ENCODE measurements at regions not wholly inside any gene's neighbourhood (a gene's known extent, or its start where the extent isn't known, plus 50 kb on each side); places are given as distances from the start of the nearest gene placed in this dataset.

DNA sequence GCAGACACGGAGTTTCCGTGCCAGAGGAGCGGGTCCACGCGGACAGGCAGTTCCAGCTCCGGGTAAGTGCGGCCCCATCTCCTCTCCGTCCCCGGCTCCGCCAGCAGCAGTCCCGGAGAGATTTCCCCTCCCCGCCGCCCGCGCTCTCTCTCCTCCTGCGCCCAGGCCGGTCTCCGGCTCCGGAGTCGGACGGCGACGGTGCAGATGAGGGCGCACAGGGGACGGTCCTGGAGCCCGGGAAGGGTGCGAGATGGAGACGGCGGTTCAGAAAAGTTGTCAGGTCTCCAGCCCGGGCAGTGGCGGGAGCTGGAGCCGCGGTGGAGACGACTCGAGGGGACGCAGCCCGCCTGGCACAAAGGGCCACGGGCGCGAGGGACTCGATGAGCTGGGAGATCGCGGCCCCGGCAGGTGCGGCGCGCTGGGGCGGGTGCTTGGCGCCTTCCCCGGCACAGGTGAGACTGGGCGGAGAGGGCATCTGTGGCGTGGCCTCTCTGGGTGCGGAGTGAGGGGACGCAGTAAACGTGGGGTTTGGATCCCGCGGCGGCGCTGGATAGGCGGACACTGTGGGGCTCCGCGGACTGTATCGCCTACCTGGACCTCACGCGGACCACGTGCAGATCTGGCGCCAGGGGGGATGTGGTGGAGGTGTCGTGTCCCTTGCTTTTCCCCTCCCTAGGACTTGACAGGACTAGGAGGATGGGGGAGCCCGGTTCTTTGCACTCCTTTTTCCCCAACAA, 1540.3 kb upstream of the TMEM132C start:
- no peak for DNase-seq (ENCODE audit: low spot score in 2 of 2)
- H3K27me3 ChIP-seq (ENCODE audit: low read depth) = no peaks in the 10 kb centered on the region
- no peaks in the 10 kb centered on the region for H3K9me3 ChIP-seq
- H3K36me3 ChIP-seq (replicated peaks) = no peaks in the 10 kb centered on the region
- H3K4me1 ChIP-seq = no peaks in the 10 kb centered on the region
- H3K4me3 ChIP-seq = no peak overlapping the region
- in situ Hi-C loops (cut with MboI; ENCODE audit: low sequenced_read_pairs) = no loop called here

DNA sequence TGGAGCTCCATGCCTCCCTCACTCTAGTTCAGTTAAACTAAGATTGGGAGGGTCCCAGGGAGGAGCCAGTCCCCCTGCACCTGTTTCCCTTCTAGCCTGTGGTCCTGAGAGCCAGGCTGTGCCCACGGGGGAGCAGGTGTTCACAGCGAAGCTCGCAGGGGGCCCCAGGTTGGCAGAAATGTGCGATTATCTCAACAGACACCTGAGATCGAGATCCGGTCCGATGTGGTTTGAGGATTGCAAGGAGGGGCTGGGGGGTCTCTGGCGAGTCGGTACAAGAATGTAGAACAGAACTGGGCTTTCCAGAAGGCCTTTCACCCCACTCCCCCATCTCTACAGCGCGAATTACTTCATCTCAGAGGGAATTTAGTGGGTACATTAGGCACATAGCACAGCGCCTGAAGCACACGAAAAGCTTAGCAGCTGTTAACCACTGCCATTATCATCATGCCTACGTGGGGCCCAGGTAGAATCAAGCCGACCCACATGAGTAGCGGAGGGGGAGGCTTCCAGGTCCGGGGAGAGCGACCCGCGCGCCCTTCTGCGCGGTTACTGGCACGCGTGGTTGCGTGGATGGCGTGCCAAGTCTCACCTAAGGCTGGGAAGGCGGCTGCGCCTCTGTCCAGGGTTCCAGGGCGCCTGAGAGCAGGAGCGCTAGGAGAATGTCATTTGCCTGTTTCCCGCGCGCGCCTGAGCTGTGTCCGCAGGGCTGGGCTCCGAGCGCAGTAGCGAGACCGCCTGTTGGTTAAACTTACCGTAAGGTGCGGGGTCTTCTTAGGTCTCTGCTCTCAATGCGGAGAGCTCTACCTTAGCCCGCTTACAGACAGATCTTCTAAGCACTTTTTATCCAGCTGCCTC, 1539.5 kb upstream of the TMEM132C start:
- H3K36me3 ChIP-seq (replicated peaks) = no peaks in the 10 kb centered on the region
- in situ Hi-C loops (cut with MboI; ENCODE audit: low sequenced_read_pairs) = no loop called here
- no peak overlapping the region for H3K4me3 ChIP-seq
- no peaks in the 10 kb centered on the region for H3K9me3 ChIP-seq
- H3K27me3 ChIP-seq (ENCODE audit: low read depth) = no peaks in the 10 kb centered on the region
- no peaks in the 10 kb centered on the region for H3K4me1 ChIP-seq
- no peak for DNase-seq (ENCODE audit: low spot score in 2 of 2)

DNA sequence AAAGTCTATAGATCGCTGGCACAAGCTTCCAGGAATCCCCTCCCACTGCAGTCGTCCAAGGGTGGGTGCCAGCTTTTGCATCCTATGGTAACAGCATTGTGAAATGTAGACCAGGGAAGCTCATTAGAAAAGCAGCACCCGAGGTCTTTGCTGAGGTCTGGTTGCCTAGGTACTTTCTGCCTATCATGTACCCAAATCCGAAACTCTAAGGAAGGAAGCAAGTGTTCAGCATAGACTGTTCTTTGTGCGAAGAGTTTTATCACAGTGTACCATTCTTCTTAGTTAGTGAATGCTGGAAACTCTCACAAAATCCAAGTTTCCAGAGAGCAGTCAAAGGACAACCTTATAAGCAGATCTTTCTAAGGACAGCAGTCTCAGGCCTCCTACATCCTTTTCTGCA, 1532.7 kb upstream of the TMEM132C start:
- Histone ChIP-seq H3K4me1 (no peaks in the 10 kb centered on the region), H3K27me3 (ENCODE audit: low read depth) (no peaks in the 10 kb centered on the region), H3K36me3 (replicated peaks) (no peaks in the 10 kb centered on the region), H3K9me3 (no peaks in the 10 kb centered on the region), H3K4me3 (no peak overlapping the region)
- in situ Hi-C loops (cut with MboI; ENCODE audit: low sequenced_read_pairs) = no loop called here
- no peak for DNase-seq (ENCODE audit: low spot score in 2 of 2)

DNA sequence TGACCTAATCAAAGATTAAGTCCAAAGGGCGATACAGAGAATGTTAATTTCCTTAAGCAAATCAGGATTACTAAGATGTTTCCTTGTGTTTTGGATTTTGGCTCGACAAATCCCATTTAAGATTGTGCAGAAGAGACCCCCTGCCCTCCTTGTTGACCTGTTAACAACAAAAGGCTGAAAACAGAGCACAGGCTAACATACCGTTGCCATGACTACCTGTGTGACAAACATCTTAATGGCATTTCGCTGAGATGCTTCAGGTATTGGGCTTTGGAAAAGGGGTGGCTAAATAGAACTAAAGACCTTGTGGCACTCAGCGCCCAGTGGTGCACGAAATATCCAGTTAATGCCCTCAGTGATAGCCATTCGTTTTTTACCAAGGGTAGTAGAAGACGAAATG, 1532.3 kb upstream of the TMEM132C start:
- in situ Hi-C loops (cut with MboI; ENCODE audit: low sequenced_read_pairs) = no loop called here
- no peak for DNase-seq (ENCODE audit: low spot score in 2 of 2)
- Histone ChIP-seq H3K4me3 (no peak overlapping the region), H3K27me3 (ENCODE audit: low read depth) (no peaks in the 10 kb centered on the region), H3K4me1 (no peaks in the 10 kb centered on the region), H3K36me3 (replicated peaks) (no peaks in the 10 kb centered on the region), H3K9me3 (no peaks in the 10 kb centered on the region)

DNA sequence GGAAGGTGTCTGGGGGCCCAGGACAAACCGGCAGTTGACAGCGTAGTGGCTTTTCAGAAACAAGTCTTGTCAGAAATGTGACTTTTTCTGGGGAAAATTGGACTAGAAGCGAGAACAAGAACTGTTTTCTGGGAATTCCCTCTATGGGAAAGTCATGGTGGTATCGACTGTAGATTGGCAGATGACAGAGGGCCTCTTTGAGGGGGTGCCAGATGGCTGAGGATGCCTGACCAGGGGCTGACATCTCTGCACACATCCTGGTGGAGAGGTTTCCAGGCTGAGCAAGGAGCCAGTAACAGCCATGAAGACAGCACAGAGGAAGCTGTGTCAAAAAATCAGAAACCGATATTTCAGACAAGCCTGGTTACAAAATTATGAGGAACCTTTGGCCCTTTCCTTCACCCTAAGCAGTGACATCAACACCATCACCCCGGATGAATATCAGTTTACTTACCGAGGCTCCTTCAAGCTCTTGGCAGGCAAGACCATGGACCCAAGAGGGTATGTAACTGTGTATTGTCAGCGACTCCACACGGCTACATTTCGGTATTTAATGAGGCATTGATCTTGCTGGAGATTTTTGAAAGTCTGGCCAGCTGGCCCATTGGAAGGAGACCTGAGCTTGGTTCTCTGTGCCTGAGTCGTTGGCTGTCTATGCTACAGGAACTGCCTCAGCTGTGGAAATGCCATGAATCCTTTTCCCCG, 1525.3 kb upstream of the TMEM132C start:
- Histone ChIP-seq H3K9me3 (no peaks in the 10 kb centered on the region), H3K4me1 (no peaks in the 10 kb centered on the region), H3K4me3 (no peak overlapping the region), H3K27me3 (ENCODE audit: low read depth) (no peaks in the 10 kb centered on the region), H3K36me3 (replicated peaks) (no peaks in the 10 kb centered on the region)
- in situ Hi-C loops (cut with MboI; ENCODE audit: low sequenced_read_pairs) = no loop called here
- DNase-seq (ENCODE audit: low spot score in 2 of 2) = no peak

DNA sequence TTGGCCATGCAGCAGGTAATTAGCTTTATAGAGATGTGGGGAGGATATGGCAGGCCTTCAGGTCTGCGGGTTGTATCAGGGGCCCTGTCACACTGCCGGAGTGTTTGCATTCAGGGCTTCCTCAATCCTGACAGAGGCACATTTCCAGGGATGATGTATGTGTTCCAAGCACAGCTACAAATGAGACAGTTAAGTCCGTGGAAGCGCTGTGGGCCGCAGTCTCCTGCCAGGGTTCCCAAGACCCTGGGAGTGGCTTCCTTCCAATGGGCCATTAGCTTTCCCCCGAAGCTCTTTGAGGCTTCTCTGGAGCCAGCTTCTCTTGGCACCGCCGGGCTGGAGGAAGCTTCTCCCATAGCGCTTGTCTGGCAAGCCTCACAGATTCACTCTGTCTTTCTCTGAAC, 1524.7 kb upstream of the TMEM132C start:
- in situ Hi-C loops (cut with MboI; ENCODE audit: low sequenced_read_pairs) = no loop called here
- Histone ChIP-seq H3K9me3 (no peaks in the 10 kb centered on the region), H3K27me3 (ENCODE audit: low read depth) (no peaks in the 10 kb centered on the region), H3K4me3 (no peak overlapping the region), H3K36me3 (replicated peaks) (no peaks in the 10 kb centered on the region), H3K4me1 (no peaks in the 10 kb centered on the region)
- DNase-seq (ENCODE audit: low spot score in 2 of 2) = no peak

DNA sequence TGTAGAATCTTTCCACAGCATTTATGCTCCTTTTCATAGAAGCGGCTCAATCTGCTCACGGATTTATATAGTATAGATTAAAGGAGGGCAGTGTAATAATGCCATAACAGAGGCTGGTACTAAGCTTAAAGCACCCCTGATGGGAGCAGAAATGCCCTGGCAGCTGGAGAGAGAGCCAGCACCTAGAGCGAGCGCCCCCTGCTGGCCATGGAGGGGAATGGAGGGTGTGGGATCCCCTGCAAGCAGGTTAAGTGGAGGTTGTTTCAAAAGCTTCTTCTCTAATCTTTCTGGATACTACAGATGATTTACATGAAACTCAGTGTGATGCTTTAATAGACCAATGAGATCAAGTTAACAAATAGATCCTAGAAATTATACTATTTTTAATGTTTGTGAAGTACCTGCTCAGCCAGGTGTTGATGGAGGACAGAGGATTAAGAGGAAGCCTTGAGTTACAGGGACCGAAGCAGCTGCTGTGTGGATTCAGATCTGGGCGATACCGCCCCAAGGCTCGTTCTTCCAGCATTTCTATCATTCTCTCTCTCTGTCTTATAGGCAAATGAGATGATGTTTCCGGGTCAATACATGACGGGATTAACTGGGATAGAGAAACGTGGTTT, 1519.3 kb upstream of the TMEM132C start:
- Histone ChIP-seq H3K4me3 (no peak overlapping the region), H3K4me1 (no peaks in the 10 kb centered on the region), H3K9me3 (no peaks in the 10 kb centered on the region), H3K36me3 (replicated peaks) (no peaks in the 10 kb centered on the region), H3K27me3 (ENCODE audit: low read depth) (no peaks in the 10 kb centered on the region)
- DNase-seq (ENCODE audit: low spot score in 2 of 2) = peak in 1 of 2 experiments; percentile 54
- in situ Hi-C loops (cut with MboI; ENCODE audit: low sequenced_read_pairs) = no loop called here

DNA sequence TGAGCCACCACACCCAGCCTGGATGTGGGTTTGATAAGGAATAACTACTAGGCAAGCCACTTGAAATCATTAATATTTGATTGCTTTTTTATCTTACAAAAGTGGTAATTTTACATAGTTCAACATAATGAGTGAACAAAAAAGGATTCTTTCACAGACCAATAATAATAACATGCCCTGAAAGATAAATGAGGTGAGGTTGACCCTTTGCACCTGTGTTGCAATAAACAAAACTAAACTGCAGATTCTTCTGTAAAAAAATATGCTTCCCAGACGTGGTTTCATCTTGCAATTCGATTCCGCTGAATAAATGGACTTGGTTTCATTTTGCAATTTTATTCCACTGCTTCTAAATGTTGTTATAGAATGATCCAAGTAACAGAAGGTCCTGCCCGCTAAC, 1514.9 kb upstream of the TMEM132C start:
- no peaks in the 10 kb centered on the region for H3K4me1 ChIP-seq
- in situ Hi-C loops (cut with MboI; ENCODE audit: low sequenced_read_pairs) = no loop called here
- H3K27me3 ChIP-seq (ENCODE audit: low read depth) = no peaks in the 10 kb centered on the region
- no peak for DNase-seq (ENCODE audit: low spot score in 2 of 2)
- H3K9me3 ChIP-seq = no peaks in the 10 kb centered on the region
- no peaks in the 10 kb centered on the region for H3K36me3 ChIP-seq (replicated peaks)
- no peak overlapping the region for H3K4me3 ChIP-seq

DNA sequence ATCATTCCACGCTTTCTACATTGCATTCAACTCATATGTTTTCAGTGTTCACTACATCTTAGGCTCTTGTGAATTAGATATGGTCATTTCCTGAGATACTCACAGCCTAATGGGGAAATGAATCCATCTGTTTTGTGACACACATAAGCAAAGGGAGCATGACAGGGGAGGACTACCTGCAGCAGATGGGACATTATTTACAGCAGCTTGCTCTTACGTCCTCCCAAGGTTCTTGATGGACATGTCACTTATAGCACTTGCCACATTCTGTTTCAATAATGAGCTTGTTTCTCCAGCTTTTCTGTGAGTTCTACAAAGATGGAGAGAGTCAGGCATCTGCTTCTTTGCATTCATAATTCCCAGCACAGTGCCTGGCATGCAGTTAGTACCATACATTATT, 1509.6 kb upstream of the TMEM132C start:
- no peak for DNase-seq (ENCODE audit: low spot score in 2 of 2)
- Histone ChIP-seq H3K4me1 (no peaks in the 10 kb centered on the region), H3K9me3 (no peaks in the 10 kb centered on the region), H3K27me3 (ENCODE audit: low read depth) (no peaks in the 10 kb centered on the region), H3K4me3 (no peak overlapping the region), H3K36me3 (replicated peaks) (no peaks in the 10 kb centered on the region)
- in situ Hi-C loops (cut with MboI; ENCODE audit: low sequenced_read_pairs) = no loop called here

DNA sequence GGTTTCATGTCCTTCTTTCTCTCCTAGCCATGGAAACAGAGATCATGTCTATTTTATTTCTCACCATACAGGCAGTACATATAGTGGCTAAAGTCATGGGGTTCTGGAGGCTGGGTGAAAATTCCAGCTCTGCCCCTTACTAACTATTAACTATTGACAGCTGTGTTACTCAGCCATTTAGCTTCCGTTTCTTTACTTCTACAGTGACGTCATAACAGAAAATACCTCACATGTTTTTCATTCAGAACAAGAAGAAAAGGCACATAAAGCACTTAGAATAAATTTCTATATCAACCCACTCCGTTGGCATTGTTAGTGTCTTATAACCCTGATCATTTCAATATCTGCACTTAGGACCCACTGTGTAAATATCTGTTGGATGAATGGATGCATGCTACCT, 1506.9 kb upstream of the TMEM132C start:
- no peak for DNase-seq (ENCODE audit: low spot score in 2 of 2)
- Histone ChIP-seq H3K27me3 (ENCODE audit: low read depth) (no peaks in the 10 kb centered on the region), H3K4me1 (no peaks in the 10 kb centered on the region), H3K4me3 (no peak overlapping the region), H3K9me3 (no peaks in the 10 kb centered on the region), H3K36me3 (replicated peaks) (no peaks in the 10 kb centered on the region)
- in situ Hi-C loops (cut with MboI; ENCODE audit: low sequenced_read_pairs) = no loop called here

DNA sequence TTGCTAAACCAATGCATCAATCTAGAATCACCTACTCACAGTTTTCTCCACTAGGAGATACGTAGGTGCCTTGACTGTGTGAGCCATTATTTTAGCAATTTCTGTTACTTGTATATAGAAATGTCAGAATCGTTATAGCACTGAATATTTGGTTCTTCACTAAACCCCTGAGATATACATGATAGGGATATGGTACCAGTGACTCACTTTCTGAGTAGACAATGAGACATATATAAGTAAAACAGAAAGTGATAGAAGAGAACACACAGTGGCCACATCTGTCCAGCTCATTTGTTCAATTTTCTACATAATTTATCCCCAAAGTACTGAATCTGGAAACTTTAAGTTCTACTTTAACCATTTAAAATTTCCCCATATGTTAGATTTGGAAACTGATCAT, 1505.5 kb upstream of the TMEM132C start:
- DNase-seq (ENCODE audit: low spot score in 2 of 2) = no peak
- Histone ChIP-seq H3K4me1 (no peaks in the 10 kb centered on the region), H3K9me3 (no peaks in the 10 kb centered on the region), H3K36me3 (replicated peaks) (no peaks in the 10 kb centered on the region), H3K4me3 (no peak overlapping the region), H3K27me3 (ENCODE audit: low read depth) (no peaks in the 10 kb centered on the region)
- in situ Hi-C loops (cut with MboI; ENCODE audit: low sequenced_read_pairs) = no loop called here

DNA sequence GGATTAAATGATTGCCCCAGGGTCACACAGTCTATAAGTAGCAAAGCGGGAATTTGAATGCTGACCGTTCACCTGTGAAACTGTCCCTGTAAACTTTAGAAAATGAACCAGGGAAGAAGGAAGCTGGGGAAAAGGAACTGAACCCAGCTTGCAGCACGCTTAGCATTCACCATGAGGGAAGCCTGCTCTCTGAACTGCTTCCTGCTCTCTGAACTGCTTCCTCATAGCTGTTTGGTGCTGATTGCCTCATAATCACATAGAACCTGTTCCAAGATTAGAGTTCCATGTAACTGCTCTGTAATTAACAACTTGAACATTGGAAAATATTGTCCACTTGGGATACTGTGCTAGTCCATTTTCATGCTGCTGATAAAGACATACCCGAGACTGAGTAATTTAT, 1504.8 kb upstream of the TMEM132C start:
- Histone ChIP-seq H3K4me1 (no peaks in the 10 kb centered on the region), H3K4me3 (no peak overlapping the region)

DNA sequence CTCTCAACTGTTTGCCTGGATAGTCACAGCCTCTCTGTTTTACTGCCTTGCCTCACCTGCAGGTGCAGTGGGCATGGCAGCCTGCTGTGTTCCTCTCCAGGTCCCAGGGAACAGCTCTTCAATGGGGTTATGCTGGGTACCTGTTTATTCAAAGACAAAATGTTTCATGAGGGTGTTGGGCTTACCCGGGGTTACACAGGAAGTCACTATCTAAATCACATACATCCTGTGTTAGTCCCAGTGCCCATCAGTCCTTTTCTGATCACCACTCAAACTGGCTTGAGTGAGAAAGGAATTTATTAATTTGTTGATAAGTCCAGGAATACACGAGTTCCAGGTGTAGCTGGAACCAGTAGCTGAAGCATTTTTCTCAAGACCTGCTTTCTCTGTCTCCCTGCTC, 1503.6 kb upstream of the TMEM132C start:
- Histone ChIP-seq H3K9me3 (no peaks in the 10 kb centered on the region), H3K36me3 (replicated peaks) (no peaks in the 10 kb centered on the region), H3K4me1 (no peaks in the 10 kb centered on the region), H3K27me3 (ENCODE audit: low read depth) (no peaks in the 10 kb centered on the region), H3K4me3 (no peak overlapping the region)
- in situ Hi-C loops (cut with MboI; ENCODE audit: low sequenced_read_pairs) = no loop called here
- no peak for DNase-seq (ENCODE audit: low spot score in 2 of 2)

More for the DNA sequence above, 1504.8 kb upstream of the TMEM132C start:
- no peaks in the 10 kb centered on the region for H3K9me3 ChIP-seq
- H3K27me3 ChIP-seq (ENCODE audit: low read depth) = no peaks in the 10 kb centered on the region
- no peaks in the 10 kb centered on the region for H3K36me3 ChIP-seq (replicated peaks)
- in situ Hi-C loops (cut with MboI; ENCODE audit: low sequenced_read_pairs) = no loop called here
- no peak for DNase-seq (ENCODE audit: low spot score in 2 of 2)

DNA sequence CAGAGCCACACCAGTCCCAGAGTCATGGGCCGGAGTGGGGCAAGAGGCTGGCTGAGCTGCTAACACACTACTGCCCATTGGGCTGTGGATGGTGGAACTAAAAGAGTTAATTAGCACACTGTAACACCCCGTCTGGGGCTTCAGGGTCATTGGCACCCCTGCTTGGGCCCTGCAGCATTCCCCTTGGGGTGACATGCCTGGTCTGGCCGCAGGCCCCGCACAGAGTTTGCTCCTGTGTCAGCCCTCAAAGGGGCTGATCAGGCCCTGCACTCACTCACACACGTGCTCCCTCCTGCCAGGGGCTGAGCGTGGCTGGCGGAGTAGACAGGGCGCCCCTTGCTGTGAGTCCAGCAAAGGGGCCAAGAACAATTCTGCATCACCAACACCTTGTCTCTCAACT, 1499.6 kb upstream of the TMEM132C start:
- DNase-seq (ENCODE audit: low spot score in 2 of 2) = no peak
- H3K9me3 ChIP-seq = no peaks in the 10 kb centered on the region
- in situ Hi-C loops (cut with MboI; ENCODE audit: low sequenced_read_pairs) = no loop called here

More for the DNA sequence above, 1499.6 kb upstream of the TMEM132C start:
- Histone ChIP-seq H3K4me1 (no peaks in the 10 kb centered on the region), H3K36me3 (replicated peaks) (no peaks in the 10 kb centered on the region), H3K27me3 (ENCODE audit: low read depth) (no peaks in the 10 kb centered on the region), H3K4me3 (no peak overlapping the region)

Data from HAP-1 (cell line).